ENCODE measurements at regions not wholly inside any gene's neighbourhood (a gene's known extent, or its start where the extent isn't known, plus 50 kb on each side); places are given as distances from the start of the nearest gene placed in this dataset.

- no peak overlapping the region for H3K4me3 Mint-ChIP-seq
- no peaks in the 10 kb centered on the region for H3K36me3 Mint-ChIP-seq (ENCODE audit: low read depth)
- CTCF ChIA-PET: no interaction called here
- no peak for ATAC-seq (ENCODE audit: low read depth)
- H3K27me3 Mint-ChIP-seq: no peaks in the 10 kb centered on the region
- no peak overlapping the region for H3K27ac Mint-ChIP-seq
- no peak for DNase-seq
- intact Hi-C loops (cut with micrococcal nuclease): no loop called here
- POLR2A ChIA-PET: no interaction called here
- no peak for TF ChIP-seq CTCF (IDR thresholded peaks at IDR 0.05)
- H3K4me1 Mint-ChIP-seq: no peaks in the 10 kb centered on the region
- H3K9me3 Mint-ChIP-seq: no peaks in the 10 kb centered on the region
Measured at GRCh38 chr20:16844406-16844805, 96.2 kb downstream of the OTOR start.

- H3K4me1 Mint-ChIP-seq: no peaks in the 10 kb centered on the region
- no peak overlapping the region for H3K4me3 Mint-ChIP-seq
- H3K9me3 Mint-ChIP-seq: no peaks in the 10 kb centered on the region
- H3K27ac Mint-ChIP-seq: no peak overlapping the region
- intact Hi-C loops (cut with micrococcal nuclease): no loop called here
- POLR2A ChIA-PET: no interaction called here
- CTCF ChIA-PET: no interaction called here
- no peaks in the 10 kb centered on the region for H3K36me3 Mint-ChIP-seq (ENCODE audit: low read depth)
- no peak for ATAC-seq (ENCODE audit: low read depth)
- no peak for TF ChIP-seq CTCF (IDR thresholded peaks at IDR 0.05)
- no peaks in the 10 kb centered on the region for H3K27me3 Mint-ChIP-seq
- no peak for DNase-seq
Measured at GRCh38 chr20:16846006-16846405, 97.8 kb downstream of the OTOR start.

- TF ChIP-seq CTCF (IDR thresholded peaks at IDR 0.05): no peak
- DNase-seq: no peak
- H3K4me1 Mint-ChIP-seq: no peaks in the 10 kb centered on the region
- H3K36me3 Mint-ChIP-seq (ENCODE audit: low read depth): no peaks in the 10 kb centered on the region
- POLR2A ChIA-PET: no interaction called here
- H3K27ac Mint-ChIP-seq: no peak overlapping the region
- no peak overlapping the region for H3K4me3 Mint-ChIP-seq
- CTCF ChIA-PET: no interaction called here
- H3K9me3 Mint-ChIP-seq: no peaks in the 10 kb centered on the region
- H3K27me3 Mint-ChIP-seq: no peaks in the 10 kb centered on the region
- ATAC-seq (ENCODE audit: low read depth): no peak
- intact Hi-C loops (cut with micrococcal nuclease): no loop called here
Measured at GRCh38 chr20:16848061-16848460, 99.9 kb downstream of the OTOR start.

DNA sequence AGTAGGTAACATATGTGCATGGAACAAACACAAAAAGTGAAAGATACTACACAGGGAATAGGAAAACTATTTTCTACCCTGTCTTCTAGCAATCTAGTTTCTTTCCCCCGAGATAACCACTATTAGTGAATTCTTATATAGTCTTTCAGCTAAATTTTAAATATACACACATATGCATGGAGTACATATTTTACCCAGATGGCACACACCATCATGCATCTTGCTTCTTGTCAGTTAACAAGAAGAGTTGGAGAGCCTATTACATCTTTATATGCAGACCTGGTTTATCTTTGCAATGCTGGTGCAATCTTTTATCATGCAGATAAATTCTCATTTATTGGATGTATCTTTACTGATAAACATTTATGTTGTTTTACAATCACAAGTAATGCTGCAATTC, 100.4 kb downstream of the OTOR start:
- Mint-ChIP-seq H3K9me3 (peaks cover under 1% of the 10 kb centered on the region), H3K4me3 (no peak overlapping the region), H3K4me1 (no peaks in the 10 kb centered on the region), H3K27ac (no peak overlapping the region), H3K36me3 (ENCODE audit: low read depth) (no peaks in the 10 kb centered on the region), H3K27me3 (no peaks in the 10 kb centered on the region)
- DNase-seq (no peak), ATAC-seq (ENCODE audit: low read depth) (no peak)
- TF ChIP-seq CTCF (IDR thresholded peaks at IDR 0.05): no peak
- intact Hi-C loops (cut with micrococcal nuclease): no loop called here
- CTCF ChIA-PET: no interaction called here
- POLR2A ChIA-PET: no interaction called here

GRCh38 chr20:16860914-16861313, 112.8 kb downstream of the OTOR start:
- ChIA-PET POLR2A (no interaction called here), CTCF (no interaction called here)
- DNase-seq (no peak), ATAC-seq (ENCODE audit: low read depth) (no peak)
- no peaks in the 10 kb centered on the region for H3K36me3 Mint-ChIP-seq (ENCODE audit: low read depth)
- intact Hi-C loops (cut with micrococcal nuclease): no loop called here
- peaks cover 7% of the 10 kb centered on the region for H3K9me3 Mint-ChIP-seq
- H3K27ac Mint-ChIP-seq: no peak overlapping the region
- TF ChIP-seq CTCF (IDR thresholded peaks at IDR 0.05): no peak
- H3K4me1 Mint-ChIP-seq: no peaks in the 10 kb centered on the region
- no peak overlapping the region for H3K4me3 Mint-ChIP-seq
- H3K27me3 Mint-ChIP-seq: peaks cover 4% of the 10 kb centered on the region

All from activated B cell treated with CpG ODN at 0.5 μM for 24 hours (primary cell).